Motor neuron (in vitro differentiated cells): ENCODE measurements at regions not wholly inside any gene's neighbourhood (a gene's known extent, or its start where the extent isn't known, plus 50 kb on each side); places are given as distances from the start of the nearest gene placed in this dataset.

Source experiments
- ATAC-seq, 8 experiments: fragments of 200-7000 bp; cut with Tn5 transposase; replicated peaks in 6 of 8; 2 replicates each; pipeline ENCODE4 v1.8.0; 2021; ENCODE audit warnings: mild to moderate bottlenecking in 8 of 8, moderate library complexity in 8 of 8
- H3K27ac ChIP-seq, 2 donors: fragments of 250-450 bp; sonication (Bioruptor Pico); 2 replicates each; pipeline ENCODE4 v1.9.0; 2021; ENCODE audit warnings: antibody characterized with exemption in 2 of 2, mild to moderate bottlenecking in 2 of 2, moderate library complexity in 1 of 2
- H3K4me1 ChIP-seq, 2 donors: fragments of 250-450 bp; sonication (Bioruptor Pico); replicated peaks in 1 of 2; 2 replicates each; pipeline ENCODE4 v1.6.1; 2021; ENCODE audit warnings: antibody characterized with exemption in 2 of 2, mild to moderate bottlenecking in 2 of 2, moderate library complexity in 1 of 2
- H3K4me3 ChIP-seq, 5 donors: fragments of 250-450 bp; sonication (Bioruptor Pico); 2 replicates each; pipeline ENCODE4 v1.9.0; 2021; ENCODE audit warnings: antibody characterized with exemption in 5 of 5, mild to moderate bottlenecking in 5 of 5, moderate library complexity in 4 of 5
- WGBS, 10 experiments: fragments of 450-650 bp; shearing (Covaris generic); methylation state at CpG; one replicate each; pipeline ENCODE4 v1.0.0; 2022; 5-methylcytosine and 5-hydroxymethylcytosine counted together
- in situ Hi-C, 9 experiments: fragments of 400-800 bp; cut with MboI; loops; one replicate each; pipeline ENCODE4 v1.15.0; 2021; ENCODE audit warnings: low sequenced_read_pairs in 9 of 9, low pct_unique_long_range_greater_than_20kb in 2 of 9; ENCODE audit not compliant: unreplicated experiment in 9 of 9

DNA sequence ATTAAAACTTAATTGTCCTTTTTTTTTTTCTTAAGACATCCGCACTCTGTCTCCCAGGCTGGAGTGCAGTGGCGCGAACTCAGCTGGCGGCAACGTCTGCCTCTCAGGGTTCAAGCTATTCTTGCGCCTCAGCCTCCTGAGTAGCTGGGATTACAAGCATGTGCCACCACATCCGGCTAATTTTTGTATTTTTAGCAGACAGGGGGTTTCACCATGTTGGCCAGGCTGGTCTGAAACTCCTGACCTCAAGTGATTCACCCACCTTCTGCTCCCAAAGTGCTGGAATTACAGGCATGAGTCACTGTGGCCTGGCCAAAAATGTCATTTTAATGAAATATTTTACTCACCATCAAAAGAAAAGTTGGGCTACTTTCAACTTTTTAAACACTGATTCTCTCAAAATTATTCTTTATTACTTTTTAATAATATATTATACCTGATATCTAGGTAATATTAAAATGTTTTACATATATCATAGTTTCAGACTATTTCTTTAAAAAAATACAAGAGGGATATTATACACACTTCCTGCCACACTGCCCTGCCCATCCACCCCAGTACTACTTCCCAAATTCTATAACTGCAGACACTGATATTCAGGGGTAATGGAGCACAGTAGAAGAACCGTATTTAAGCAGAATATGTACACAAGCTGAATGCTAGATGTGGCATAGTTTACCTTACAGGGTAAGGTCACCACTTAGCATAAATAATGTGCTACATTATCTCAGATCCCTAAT is 723.9 kb upstream of the ZNF385D start:
- WGBS, 10 experiments: 21 to 100% (median 85%) methylated on average over 1 to 7 of the region's 8 CpGs; no CpG with 5 or more reads in 1 of the 10 experiments
- in situ Hi-C loops: no loop called here
- Histone ChIP-seq H3K27ac (no peak overlapping the region), H3K4me1 (peaks cover 0 to 6% of the 10 kb centered on the region in 2 donors), H3K4me3 (no peak overlapping the region)
- ATAC-seq: no peak

DNA sequence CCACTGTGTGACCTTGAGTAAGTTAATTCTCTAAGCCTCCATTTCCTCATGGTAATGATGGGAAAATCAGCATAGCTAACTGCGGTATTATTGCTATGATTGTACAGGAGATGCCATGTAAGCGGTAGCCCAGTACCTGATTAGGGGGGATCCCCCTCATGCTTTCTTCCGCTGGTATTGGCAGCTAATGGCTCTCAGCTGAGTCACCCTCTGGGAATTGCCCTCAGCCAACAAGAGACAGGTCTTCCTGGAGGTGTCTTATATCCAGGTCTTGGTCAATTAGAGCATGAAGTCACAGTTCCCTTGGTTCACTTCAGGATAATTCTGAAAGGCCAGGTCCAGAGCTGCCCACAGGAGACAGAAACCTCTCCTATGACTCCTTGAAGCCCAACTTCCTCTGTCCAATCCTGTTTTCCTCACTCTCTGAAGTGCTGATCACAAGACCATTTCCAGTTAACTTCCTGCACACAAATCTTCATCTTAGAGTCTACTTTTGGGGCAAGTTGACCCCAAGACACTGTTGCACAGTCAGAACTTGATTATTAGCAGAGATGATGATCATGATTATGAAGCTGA is 724.7 kb upstream of the ZNF385D start:
- Histone ChIP-seq H3K4me3 (no peak overlapping the region), H3K27ac (no peak overlapping the region), H3K4me1 (no peaks in the 10 kb centered on the region)
- 69 to 100% (median 96%) methylated on average over 1 to 3 of the region's 3 CpGs; no CpG with 5 or more reads in 4 of the 10 experiments for whole genome bisulfite sequencing, 10 experiments
- no peak for ATAC-seq
- in situ Hi-C loops: no loop called here

DNA sequence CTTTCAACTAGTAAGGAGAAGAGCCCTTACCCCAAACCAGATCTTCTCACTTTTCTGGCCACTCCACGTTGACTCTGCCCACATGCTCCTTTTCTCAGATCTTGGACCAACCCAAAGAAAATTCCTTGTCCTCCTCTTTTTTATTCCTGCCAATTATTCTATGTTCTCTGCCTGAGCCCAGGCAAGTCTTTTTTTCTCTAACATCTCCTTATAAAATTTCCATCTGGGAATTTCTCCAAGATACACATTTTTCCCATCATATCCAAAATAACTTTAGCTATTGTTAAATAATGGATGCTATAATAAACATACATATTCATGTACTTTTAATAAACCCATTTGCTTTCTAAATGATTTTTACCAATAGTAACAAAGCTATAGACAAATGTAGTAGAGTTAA is 726.0 kb upstream of the ZNF385D start:
- 14 to 100% (median 60%) methylated on average over 1 of the region's 1 CpG; no CpG with 5 or more reads in 1 of the 10 experiments for WGBS, 10 experiments
- H3K4me1 ChIP-seq: no peaks in the 10 kb centered on the region
- in situ Hi-C loops: no loop called here
- no peak for ATAC-seq
- H3K4me3 ChIP-seq: no peak overlapping the region
- H3K27ac ChIP-seq: no peak overlapping the region

DNA sequence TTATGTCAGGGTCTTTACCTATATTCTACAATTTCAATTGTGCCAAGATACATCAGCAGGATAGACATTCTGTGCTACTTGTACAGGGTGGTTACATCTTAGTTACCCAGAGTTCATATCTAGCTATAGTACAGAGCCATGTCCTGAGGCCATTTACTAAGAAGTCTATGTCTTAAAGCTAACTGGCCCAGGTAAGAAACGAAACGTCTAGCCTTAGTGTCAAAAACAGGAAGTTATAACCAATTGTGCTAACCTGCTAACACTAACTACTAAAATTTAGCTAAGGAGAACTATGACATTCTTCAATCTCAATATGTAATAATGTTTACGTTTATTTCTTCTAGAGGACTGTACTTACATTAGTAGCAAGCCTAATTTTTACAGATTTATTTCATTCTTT is 717.2 kb upstream of the UBE2E2 start:
- no peak for ATAC-seq
- H3K4me1 ChIP-seq: no peaks in the 10 kb centered on the region
- 0 to 100% (median 78%) methylated on average over 2 to 3 of the region's 3 CpGs; no CpG with 5 or more reads in 2 of the 10 experiments for WGBS, 10 experiments
- in situ Hi-C loops: no loop called here
- no peak overlapping the region for H3K4me3 ChIP-seq
- no peak overlapping the region for H3K27ac ChIP-seq

DNA sequence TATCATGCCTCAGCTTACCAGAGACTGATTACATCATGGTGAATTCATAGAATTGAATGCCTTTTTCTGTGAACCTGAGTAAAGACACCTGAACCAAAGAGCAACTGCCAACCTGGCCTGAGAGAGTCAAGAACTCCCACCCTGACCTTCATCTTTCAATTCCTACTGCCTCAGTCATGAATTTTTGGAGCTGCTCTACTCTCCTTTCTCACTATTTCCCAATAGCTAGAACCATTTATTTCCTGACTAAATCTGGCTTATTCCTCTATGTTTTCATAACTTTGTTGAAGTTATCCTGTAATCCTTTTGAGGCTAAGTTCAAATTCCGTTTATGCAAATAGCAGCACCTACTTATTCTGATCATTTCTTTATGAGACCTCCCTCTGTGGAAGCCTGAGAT is 712.4 kb upstream of the UBE2E2 start:
- in situ Hi-C loops: no loop called here
- Histone ChIP-seq H3K4me1 (no peaks in the 10 kb centered on the region), H3K4me3 (no peak overlapping the region), H3K27ac (no peak overlapping the region)
- 0 to 100% (median 38%) methylated on average over 1 of the region's 1 CpG; no CpG with 5 or more reads in 3 of the 10 experiments for WGBS, 10 experiments
- no peak for ATAC-seq

DNA sequence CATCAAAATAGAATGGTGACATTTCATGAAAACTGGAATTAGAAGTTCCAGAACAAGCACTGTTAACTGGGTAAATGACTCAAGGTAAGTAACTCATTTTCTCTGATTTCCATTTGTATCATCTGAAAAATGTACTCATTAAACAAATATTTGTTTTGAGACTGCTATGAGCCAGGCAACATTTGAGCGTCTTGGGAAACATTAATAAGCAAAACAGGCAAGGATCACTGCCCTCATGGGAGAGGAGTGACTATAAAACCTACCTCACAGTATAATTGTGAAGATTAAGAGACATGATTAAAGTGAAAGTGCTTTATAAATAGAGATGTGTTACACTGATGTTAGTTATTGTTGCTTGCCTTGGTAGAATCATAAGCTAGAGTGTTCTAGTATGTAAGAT is 711.8 kb upstream of the UBE2E2 start:
- in situ Hi-C loops: no loop called here
- WGBS, 10 experiments: 0 to 100% (median 43%) methylated on average over 1 of the region's 1 CpG; no CpG with 5 or more reads in 3 of the 10 experiments
- peak in 4 of 8 experiments; percentile 9 to 88 (median 52) for ATAC-seq
- H3K27ac ChIP-seq: no peak overlapping the region
- no peak overlapping the region for H3K4me3 ChIP-seq
- H3K4me1 ChIP-seq: no peaks in the 10 kb centered on the region

DNA sequence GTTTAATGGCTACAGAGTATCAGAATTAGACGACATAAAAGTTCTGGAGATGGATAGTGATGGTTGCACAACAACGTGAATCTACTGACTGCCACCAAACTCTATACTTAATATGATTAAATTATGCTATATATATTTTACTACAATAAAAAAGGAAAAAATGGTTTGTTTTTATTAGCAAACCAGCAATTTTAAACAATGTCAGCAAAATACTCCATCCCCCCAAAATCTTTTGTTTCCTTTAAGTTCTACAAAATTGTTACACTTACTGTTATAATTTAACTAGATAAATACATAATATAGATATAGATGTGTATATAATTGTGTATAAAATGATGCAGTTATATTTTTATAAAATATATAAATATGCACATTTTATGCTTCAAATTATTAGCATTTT is 710.8 kb upstream of the UBE2E2 start:
- WGBS, 10 experiments: 0 to 100% (median 90%) methylated on average over 1 to 2 of the region's 2 CpGs; no CpG with 5 or more reads in 1 of the 10 experiments
- Histone ChIP-seq H3K4me3 (no peak overlapping the region), H3K27ac (no peak overlapping the region), H3K4me1 (no peaks in the 10 kb centered on the region)
- in situ Hi-C loops: no loop called here
- ATAC-seq: no peak

DNA sequence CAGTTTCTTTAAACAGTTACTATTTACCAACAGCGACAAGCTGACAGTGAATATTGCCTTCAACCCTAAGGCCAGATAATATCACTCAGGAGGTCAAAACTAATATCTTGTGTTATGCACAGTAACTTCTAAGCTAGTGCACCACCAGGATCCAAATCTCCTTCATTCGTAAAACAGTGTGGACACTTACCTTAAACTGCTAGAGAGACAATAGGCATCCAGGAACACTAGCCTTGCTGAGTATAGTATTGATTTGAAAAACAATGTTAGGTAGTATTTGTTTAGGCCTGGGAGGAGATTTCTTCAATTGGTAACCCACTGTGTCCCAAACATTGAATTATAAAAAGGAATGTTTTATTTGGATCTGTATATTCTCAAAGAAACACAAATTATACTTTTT is 707.9 kb upstream of the UBE2E2 start:
- 5 to 48% (median 26%) methylated on average over 1 to 2 of the region's 2 CpGs for WGBS, 10 experiments
- no peaks in the 10 kb centered on the region for H3K4me1 ChIP-seq
- H3K27ac ChIP-seq: no peak overlapping the region
- no peak overlapping the region for H3K4me3 ChIP-seq
- in situ Hi-C loops: no loop called here
- no peak for ATAC-seq

DNA sequence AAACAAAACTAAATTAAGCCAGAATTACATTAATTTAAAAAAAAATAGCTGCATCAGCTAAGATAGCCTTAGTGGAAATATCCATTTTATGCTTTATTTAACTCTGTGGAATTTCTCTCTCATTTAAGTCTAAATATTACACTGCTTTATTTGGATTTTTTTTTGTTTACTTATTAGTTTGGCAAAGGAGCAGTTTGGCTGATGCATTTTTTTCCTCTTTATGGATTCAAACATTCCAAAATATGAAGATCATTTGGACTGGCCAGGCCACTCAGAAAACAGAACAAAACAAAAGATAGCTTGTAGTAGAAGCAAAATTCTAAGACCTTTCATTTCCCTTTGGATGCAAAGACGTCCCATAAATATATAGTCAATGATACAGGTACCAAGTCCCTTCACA is 707.3 kb upstream of the UBE2E2 start:
- no peak overlapping the region for H3K4me3 ChIP-seq
- WGBS, 10 experiments: 0 to 54% (median 32%) methylated on average over 1 of the region's 1 CpG; no CpG with 5 or more reads in 4 of the 10 experiments
- H3K4me1 ChIP-seq: no peaks in the 10 kb centered on the region
- no peak for ATAC-seq
- H3K27ac ChIP-seq: no peak overlapping the region
- in situ Hi-C loops: no loop called here

DNA sequence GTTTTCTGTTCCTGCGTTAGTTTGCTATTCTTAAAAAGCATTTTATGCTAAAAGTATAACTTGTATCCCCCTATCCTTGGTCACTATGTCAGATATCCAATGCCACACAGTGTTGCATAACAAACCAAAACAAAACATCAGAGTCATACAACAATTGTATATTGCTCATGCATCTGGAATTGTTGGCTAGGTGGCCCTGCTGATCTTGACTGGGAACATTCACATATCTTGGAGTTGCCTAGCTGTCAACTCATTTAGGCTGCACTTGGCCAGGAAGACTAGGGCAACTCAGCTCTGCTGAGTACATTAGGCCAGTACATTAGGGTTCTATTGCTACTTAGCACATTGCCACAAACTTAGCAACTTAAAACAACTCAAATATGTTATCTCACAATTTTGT is 706.5 kb upstream of the UBE2E2 start:
- in situ Hi-C loops: no loop called here
- H3K4me3 ChIP-seq: no peak overlapping the region
- H3K27ac ChIP-seq: no peak overlapping the region
- WGBS, 10 experiments: 18 to 100% (median 91%) methylated on average over 1 of the region's 1 CpG; no CpG with 5 or more reads in 2 of the 10 experiments
- ATAC-seq: no peak
- H3K4me1 ChIP-seq: no peaks in the 10 kb centered on the region

DNA sequence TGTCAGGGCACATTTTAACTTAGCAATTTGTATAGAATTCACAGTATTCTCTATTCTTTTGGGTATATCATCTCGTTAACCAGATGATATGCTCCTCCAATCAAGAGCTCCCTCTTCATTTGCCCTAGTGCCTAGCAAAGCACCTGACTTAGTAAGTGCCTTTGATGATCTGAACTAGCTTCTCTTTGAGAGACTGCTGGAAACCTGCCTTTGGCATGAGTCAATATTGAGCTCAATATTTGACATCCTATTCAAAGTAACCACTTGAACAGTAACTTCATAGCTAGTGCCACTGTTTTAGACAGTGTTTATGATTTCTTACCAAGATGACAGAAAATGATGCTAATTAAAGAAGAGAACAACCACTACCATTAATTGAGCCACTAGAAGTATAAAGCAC is 696.3 kb upstream of the UBE2E2 start:
- ATAC-seq: no peak
- Histone ChIP-seq H3K4me3 (no peak overlapping the region), H3K4me1 (no peaks in the 10 kb centered on the region), H3K27ac (no peak overlapping the region)
- in situ Hi-C loops: no loop called here
- 0 to 71% (median 28%) methylated on average over 1 of the region's 1 CpG; no CpG with 5 or more reads in 2 of the 10 experiments for WGBS, 10 experiments

DNA sequence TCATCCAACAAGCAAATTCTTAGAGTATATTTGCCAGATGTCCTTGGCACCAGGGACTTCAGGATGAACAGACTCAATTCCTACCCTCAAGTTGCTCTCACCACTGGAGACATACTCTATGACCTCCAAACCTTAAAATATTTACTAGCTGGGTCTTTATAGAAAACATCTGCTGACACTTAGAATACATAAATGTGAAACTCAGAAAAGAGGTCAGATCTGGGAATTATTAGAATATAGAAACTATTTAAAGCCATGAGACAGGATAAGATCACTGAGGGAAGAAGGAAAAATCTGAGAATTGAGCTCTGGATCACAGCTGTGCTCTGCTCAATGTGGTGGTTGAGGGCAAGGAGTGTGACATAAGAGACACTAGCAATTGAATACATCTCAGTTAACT is 695.4 kb upstream of the UBE2E2 start:
- Histone ChIP-seq H3K4me3 (no peak overlapping the region), H3K4me1 (no peaks in the 10 kb centered on the region), H3K27ac (no peak overlapping the region)
- ATAC-seq: no peak
- in situ Hi-C loops: no loop called here

DNA sequence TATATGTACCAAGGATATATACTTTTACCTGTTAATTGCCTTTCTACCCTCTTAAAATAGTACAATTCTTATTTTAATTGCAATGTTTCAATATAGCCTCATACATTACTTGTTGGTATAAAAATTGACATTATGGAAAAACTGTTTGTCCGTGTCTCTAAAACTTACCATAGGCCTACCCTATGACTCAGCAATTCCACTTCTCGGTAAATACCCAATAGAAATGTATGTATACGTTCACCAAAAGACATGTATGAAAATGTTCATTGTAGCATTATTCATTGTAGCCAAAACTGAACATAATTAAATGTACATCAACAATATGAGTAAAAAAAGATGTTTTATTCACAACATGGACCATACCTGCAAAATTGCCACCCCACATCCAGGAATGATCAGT is 679.2 kb upstream of the UBE2E2 start:
- Histone ChIP-seq H3K27ac (no peak overlapping the region), H3K4me1 (no peaks in the 10 kb centered on the region), H3K4me3 (no peak overlapping the region)
- ATAC-seq: no peak
- 42 to 95% (median 85%) methylated on average over 1 to 3 of the region's 3 CpGs; no CpG with 5 or more reads in 2 of the 10 experiments for WGBS, 10 experiments
- in situ Hi-C loops: no loop called here
